Gastrocnemius medialis (tissue), 4 donors: ENCODE measurements at regions not wholly inside any gene's neighbourhood (a gene's known extent, or its start where the extent isn't known, plus 50 kb on each side); places are given as distances from the start of the nearest gene placed in this dataset.

ENCODE experiments used
- POLR2A ChIP-seq, 2 donors: fragments of 450-650 bp; IDR thresholded peaks; one replicate each; pipeline ENCODE4 v1.6.1; 2017; ENCODE audit warnings: antibody characterized with exemption in 2 of 2, mild to moderate bottlenecking in 2 of 2, moderate library complexity in 2 of 2
- TF ChIP-seq, protein P1 (sequence below), 5 experiments: fragments of 450-650 bp in 3 of 5; fragments of 200-600 bp in 2 of 5; sonication (generic) in 2 of 5; IDR thresholded peaks in 4 of 5; conservative IDR thresholded peaks in 1 of 5; 1 replicate in 4 of 5; 2 replicates in 1 of 5; pipeline ENCODE4 v1.5.1; 2016 to 2019; ENCODE audit warnings: antibody characterized with exemption in 5 of 5, mild to moderate bottlenecking in 3 of 5, moderate library complexity in 3 of 5

- TF ChIP-seq, protein P1, sequence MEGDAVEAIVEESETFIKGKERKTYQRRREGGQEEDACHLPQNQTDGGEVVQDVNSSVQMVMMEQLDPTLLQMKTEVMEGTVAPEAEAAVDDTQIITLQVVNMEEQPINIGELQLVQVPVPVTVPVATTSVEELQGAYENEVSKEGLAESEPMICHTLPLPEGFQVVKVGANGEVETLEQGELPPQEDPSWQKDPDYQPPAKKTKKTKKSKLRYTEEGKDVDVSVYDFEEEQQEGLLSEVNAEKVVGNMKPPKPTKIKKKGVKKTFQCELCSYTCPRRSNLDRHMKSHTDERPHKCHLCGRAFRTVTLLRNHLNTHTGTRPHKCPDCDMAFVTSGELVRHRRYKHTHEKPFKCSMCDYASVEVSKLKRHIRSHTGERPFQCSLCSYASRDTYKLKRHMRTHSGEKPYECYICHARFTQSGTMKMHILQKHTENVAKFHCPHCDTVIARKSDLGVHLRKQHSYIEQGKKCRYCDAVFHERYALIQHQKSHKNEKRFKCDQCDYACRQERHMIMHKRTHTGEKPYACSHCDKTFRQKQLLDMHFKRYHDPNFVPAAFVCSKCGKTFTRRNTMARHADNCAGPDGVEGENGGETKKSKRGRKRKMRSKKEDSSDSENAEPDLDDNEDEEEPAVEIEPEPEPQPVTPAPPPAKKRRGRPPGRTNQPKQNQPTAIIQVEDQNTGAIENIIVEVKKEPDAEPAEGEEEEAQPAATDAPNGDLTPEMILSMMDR (IDR thresholded peaks at IDR 0.05 in 4 of 5, conservative IDR thresholded peaks at IDR 0.05 in 1 of 5) = no peak
- no peak for TF ChIP-seq POLR2A (IDR thresholded peaks at IDR 0.05)
Measured at GRCh38 chr7:11985971-11986370, 154.0 kb upstream of the THSD7A start.
